HG02884 (cell line): ENCODE measurements at regions not wholly inside any gene's neighbourhood (a gene's known extent, or its start where the extent isn't known, plus 50 kb on each side); places are given as distances from the start of the nearest gene placed in this dataset.

Experiments
- ATAC-seq: cut with Tn5 transposase; IDR thresholded peaks from one replicate; pipeline ENCODE4 v1.9.1; 2021; ENCODE audit warnings: mild to moderate bottlenecking, moderate library complexity; ENCODE audit not compliant: unreplicated experiment

- no peak for ATAC-seq
Measured at GRCh38 chr3:107428051-107428858, 51.0 kb downstream of the CCDC54 start.

DNA sequence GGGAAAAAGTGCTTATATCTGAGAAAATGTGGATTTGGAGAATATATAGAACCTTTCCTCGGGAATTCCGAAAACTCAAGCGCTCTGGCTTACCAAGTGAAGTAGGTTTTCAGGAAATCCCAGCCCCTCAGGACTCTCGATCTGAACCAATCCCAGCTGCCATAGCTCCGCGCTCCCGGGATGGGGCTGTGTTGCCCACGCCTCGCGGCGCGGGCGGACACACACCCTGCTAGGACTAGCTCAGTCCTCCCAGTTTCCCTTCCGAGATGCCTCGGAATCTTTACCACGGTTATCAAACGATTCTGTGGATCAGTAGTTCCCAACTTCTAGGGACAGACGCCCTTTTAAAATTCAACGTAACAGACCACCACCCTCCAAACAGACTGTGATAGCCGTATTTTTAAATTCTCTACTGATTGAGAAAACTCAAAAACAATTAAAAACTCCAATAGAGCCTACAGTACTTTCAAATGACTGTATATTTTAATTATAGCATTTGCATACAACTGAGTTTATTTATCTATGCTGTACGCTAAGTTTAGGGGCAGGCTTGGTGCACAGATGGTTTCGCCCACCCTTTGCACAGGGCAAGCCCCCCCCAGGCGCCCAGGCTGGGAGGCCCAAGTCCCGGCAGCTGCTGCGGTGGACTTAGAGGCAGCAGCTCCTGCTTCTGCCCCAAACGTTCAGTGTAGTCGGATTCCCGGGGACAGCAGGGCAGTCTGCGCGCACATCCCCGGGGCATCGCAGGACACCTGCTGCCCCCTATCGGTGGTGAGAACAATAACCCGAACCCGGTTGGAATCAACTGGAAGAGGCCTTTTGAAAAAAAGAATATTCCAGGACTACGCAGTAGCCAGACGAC lies 52.3 kb downstream of the CCDC54 start:
- ATAC-seq = peak; percentile 52

DNA sequence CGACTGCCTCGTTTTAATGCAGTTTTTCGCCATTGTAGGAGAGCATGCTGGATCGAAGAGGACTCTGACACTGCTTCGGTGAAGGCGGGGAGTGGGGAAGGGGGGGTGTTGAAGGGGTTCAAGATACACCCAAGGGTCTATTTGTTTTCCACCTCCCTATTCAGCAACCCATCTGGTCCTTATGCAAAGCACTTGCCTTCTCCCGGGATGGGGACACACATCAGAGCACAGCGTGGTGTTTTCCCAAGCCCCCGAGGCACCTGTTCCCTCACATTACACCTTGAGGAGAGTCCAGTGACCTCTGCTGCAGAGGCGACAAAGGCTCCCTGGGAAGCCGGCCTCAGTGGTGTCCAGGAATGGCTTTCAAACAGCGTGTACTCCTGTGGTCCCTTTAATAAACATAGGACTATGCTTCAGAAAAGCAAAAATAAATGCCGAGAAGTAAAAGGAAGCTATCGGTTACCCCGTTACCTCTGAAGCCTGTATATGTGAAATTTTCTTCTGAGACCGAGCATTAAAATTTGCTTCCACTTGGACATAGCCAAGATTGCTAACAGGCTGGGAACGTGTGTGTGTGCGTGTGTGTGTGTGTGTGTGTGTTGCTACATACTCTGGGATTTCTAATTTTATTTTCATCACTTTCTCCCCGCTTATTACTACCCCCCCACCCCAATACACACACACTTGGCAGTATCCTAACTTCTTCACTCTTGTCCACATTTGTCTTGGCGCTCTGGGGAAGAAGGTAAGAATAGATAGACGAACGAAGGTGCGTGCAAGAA lies 53.2 kb downstream of the CCDC54 start:
- ATAC-seq = no peak

GRCh38 chr3:107430996-107431245 lies 53.7 kb downstream of the CCDC54 start:
- peak; percentile 22 for ATAC-seq

DNA sequence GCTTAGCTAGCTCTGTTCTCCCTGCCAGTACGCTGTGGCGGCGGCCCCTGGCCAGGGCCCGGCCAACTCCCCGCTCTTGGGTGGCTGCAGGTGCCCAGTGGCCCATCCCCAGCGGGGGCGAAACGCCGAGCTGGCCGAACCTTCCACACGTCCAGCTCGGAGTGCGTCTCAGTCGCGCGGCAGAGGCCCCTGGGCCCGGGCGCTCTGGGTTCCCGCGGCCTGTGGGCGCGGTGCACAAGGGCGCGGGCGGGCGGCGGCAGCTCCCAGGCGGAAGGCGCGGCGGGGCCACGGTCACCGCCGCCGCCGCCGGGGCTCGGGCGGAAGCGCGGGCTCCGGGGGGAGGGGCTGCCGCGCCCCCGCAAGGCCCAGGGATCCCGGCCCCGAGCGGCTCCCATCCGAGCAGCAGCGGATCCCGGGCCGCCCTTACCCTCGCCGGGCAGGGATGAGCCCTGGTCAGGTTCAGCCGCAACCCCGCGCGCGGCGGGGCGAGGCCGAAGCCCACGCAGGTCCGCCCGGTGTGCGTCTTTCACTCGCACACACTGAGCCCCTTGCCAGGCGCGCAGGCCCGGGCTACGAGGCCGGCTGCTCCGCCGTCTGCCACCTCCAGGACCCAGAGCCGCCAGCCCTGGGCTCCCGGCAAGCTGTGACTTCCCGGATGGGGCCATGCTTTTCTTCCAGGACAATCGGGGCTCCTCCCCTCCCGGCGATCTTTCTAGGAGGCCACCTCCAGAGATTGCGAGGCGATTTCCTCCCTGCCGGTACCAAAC lies 54.2 kb downstream of the CCDC54 start:
- ATAC-seq = peak; percentile 54

- no peak for ATAC-seq
Measured at GRCh38 chr3:107432013-107432515, 54.8 kb downstream of the CCDC54 start.

DNA sequence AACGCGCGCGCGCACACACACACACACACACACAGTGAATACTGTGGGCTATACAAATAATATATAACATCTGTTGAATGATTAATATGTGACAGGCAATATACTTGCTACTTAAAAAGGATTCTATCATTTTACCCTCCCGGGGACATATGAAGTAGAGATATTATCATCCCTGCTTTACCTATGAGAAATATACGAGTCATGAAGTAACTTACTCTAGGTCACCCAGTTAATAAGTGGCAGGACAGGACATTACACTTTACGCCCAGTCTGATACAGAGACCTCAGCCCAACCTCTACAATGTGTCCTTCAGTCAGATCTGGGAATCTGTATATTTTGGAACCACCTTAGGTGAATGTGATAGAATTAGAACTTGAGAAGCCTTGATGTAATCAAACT lies 55.4 kb downstream of the CCDC54 start:
- ATAC-seq = no peak

DNA sequence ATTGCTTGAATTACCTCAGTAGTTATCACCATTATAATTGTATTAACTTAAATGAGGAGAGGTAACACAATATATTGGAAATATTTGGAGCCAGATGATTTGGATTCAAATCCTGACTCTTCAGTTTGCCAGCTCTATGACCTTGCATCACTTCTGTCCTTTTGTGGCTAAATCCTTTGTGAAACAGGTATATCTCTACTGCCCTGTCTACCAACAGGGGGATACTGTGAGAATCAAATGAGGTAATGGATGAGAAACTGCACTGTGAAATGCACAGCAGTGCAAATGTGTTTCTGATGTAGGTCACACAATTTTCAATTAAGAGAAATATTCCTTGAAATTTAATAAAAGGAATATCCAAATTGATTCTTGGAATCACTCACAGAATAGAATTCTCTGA lies 58.8 kb downstream of the CCDC54 start:
- no peak for ATAC-seq

DNA sequence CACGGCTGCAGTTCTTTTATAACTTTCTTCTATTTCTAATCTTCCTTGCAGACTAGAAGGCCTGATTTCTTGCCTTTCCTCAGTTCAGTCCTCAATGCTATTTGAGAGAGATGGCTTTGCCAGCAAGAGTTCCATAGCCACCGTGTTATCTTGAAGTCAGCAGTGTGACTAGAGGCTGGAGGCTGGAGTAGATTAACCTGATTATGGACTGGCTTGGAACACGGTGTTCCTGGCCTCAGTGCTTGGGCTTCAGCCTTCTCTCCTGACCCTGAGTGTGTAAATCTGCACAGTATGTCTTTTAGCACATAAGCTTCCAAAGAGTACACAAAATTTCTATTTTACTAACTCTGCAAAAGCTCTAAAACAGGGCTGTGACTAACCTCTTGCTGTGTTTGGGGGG lies 61.4 kb downstream of the CCDC54 start:
- ATAC-seq = no peak

DNA sequence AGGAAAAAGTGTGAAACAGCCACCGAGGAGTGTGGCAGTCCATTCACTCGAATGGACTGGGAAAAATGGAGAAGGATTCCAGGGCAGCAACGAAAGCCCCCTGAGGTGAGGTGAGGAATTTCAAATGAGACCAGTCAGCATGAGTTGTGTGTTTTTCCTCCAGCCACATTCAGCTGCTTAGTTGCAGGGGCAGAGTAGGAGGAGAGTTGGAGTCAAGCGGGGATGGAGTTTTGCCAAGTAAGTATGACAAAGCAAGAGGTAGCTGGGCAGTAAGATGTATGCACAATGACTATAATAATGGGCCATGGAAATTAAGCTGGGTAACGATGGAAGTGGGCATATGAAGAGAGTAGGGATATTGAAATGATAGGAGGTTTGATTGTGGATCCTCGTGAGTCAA lies 64.4 kb downstream of the CCDC54 start:
- ATAC-seq = no peak

- ATAC-seq = no peak
Measured at GRCh38 chr3:107443461-107443860, 66.2 kb downstream of the CCDC54 start.

DNA sequence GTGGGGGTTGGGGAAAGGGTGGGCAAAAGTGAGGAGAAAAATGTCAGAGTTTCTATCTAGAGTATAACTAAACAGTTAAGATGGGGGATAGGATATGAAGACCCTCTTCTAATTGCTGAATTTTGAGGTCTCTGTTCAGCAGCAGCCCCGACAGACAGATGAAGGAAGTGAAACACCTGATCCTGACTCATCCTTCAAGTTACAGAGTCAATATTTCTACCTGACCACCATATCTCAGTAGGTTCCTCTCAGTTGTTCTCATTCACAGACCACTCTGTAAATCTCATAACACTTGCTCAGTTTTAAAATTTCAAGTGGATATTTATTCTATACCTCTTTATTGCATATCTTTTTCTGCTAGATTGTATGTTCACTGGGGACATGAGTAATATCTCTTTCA lies 69.5 kb downstream of the CCDC54 start:
- ATAC-seq = no peak

DNA sequence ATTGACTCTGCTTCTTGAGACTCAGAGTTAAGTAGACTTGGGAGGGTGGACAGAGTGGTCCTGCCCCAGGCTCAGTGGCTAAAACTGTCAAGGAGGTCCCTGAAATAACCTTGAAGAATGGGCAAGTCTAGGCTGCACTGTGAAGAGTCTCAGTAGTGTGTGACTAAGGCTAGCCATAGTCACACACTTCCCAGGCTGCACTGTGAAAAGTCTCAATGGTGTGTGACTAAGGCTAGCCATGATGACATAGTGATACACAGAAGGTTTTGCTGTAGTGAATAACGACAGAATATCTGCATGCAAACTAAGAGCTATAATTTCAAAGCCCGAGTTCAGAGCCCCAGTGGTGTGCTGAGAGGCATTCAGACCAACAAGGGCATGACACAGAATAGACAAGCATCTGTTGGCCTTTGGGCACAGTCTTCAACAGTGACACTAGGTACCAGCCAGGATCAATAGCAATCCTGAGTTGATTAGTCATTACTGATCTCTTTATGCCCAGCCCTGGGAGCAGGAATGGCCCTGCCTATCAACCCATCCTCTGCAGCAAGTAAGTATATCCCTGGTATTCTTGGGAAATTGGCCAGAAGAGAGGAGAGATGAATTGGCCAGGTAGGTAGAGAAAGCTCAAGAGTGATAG lies 72.4 kb upstream of the BBX start:
- ATAC-seq = no peak

DNA sequence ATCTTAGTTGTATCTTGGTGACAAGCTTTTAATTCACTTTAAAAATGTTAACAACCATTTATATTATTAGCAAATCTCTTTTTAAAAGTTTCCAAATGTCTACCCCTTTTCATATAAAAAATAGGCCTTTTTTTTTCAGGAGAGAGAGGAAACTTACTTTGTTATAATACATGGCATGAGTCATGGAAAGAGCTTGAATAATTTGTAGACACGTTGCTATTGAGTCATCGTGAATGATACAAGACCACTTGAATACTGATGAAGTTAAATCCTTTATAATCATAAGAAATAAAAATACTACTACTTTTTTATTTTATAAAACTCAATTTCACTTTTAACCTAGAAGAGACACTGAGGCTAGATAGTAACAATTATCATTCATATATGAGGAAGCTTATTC lies 70.3 kb upstream of the BBX start:
- no peak for ATAC-seq

DNA sequence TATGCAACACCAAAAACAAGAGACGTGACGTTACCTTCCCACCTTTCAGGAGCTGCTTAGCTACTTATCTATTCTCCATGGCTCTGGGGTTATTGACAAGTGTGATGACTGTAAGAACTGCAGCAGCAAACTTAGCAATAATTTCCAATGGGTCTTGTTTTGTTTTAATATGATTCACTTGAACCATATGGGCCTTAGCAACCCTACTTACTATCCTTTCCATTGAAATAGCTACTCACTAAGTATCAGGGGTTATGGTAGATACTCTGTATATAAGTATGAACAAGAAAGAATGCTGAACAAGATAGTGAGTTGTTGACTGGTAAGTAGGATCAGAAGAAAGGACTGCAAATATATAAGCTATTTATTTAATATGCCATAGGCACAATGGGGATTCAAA lies 69.3 kb upstream of the BBX start:
- ATAC-seq = no peak

DNA sequence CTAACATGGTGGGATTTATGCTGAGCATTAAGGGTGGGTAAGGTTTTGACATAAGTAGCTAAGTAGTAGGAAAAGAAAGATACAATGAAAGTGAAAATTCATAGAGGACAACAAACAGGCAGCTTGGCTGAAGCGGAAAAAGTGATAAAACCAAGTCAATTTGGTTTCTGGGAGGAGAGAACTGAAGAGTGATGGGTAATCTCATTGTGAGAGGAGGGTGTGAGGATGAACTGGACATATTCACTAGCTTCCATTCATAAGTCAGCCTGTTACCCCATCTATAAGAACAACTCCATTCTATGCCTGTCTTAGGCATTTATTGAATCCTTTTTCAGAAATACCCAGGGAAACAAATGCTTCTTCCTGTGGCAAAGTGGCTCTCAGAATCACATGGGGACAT lies 67.1 kb upstream of the BBX start:
- ATAC-seq = no peak

DNA sequence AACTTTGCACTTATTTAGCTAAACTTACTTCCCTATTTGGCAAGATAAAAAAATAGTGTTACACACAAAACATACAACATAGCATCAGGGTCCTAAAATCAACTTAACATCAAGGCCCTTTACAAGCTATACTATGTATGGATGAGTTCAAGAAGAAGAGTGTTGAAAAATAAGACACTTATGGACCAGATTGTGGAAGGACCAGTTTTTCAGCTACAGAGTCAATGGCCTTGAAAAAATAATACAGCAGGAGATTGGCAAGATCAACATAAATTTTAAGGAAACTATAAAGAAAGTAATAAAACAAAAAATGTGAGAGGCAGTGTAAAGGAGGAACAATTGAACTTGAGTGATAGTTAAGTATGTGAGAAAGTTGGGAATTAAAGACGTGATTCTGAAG lies 66.3 kb upstream of the BBX start:
- ATAC-seq = no peak

DNA sequence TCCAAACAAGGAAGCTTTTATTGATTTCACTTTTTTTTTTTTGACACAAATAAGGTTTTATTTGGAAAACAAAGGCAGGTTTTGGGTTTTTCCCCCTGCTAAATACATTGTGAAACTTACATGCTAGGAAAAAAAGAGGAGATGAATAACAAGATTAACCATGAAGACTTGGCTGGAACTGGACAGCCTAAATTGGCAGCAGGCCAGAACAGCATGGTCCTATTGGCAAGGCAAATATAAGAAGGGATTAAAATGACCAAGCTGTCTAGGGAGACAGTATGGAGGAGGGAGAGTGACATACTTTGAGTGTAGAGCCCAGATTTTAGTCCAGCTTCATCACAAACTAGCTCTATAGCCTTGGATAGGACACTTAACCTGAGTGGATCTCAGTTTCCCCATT lies 63.9 kb upstream of the BBX start:
- no peak for ATAC-seq

- ATAC-seq = no peak
Measured at GRCh38 chr3:107461721-107462120, 61.0 kb upstream of the BBX start.

- no peak for ATAC-seq
Measured at GRCh38 chr3:107464037-107464436, 58.7 kb upstream of the BBX start.
